Effector memory CD8-positive, alpha-beta T cell (primary cell): ENCODE measurements at regions not wholly inside any gene's neighbourhood (a gene's known extent, or its start where the extent isn't known, plus 50 kb on each side); places are given as distances from the start of the nearest gene placed in this dataset.

ENCODE experiments used
- ATAC-seq: fragments of 150-1000 bp; cut with Tn5 transposase; replicated peaks from 2 replicates; pipeline ENCODE4 v1.10.0; 2021; ENCODE audit warnings: mild to moderate bottlenecking, moderate library complexity
- DNase-seq, 3 experiments: peaks; one replicate each; pipeline ENCODE4 v3.0.0; 2021
- H3K27ac Mint-ChIP-seq, 2 donors: one replicate each; pipeline ENCODE4 v1.8.0; 2022; ENCODE audit warnings: mild to moderate bottlenecking in 2 of 2, mixed read lengths in 2 of 2, moderate library complexity in 2 of 2
- H3K27me3 Mint-ChIP-seq, 2 donors: one replicate each; pipeline ENCODE4 v1.8.0; 2022; ENCODE audit warnings: mixed read lengths in 2 of 2
- H3K36me3 Mint-ChIP-seq: one replicate; pipeline ENCODE4 v1.8.0; 2022; ENCODE audit warnings: mild to moderate bottlenecking, moderate library complexity, mixed read lengths; ENCODE audit not compliant: insufficient read depth
- H3K4me1 Mint-ChIP-seq, 2 donors: one replicate each; pipeline ENCODE4 v1.8.0; 2022; ENCODE audit warnings: low read depth in 2 of 2, mixed read lengths in 2 of 2
- H3K4me3 Mint-ChIP-seq, 2 donors: one replicate each; pipeline ENCODE4 v1.8.0; 2022; ENCODE audit warnings: mild to moderate bottlenecking in 2 of 2, mixed read lengths in 2 of 2, moderate library complexity in 2 of 2
- H3K9me3 Mint-ChIP-seq, 2 donors: one replicate each; pipeline ENCODE4 v1.8.0; 2022; ENCODE audit warnings: mixed read lengths in 2 of 2

GRCh38 chr9:78919701-78920100, 622.8 kb downstream of the PSAT1 start:
- Mint-ChIP-seq H3K4me3 (no peak overlapping the region), H3K9me3 (peaks cover 0 to 8% of the 10 kb centered on the region in 2 donors)
- DNase-seq: no peak

GRCh38 chr9:78921341-78921740, 624.4 kb downstream of the PSAT1 start:
- H3K4me3 Mint-ChIP-seq: no peak overlapping the region
- no peak for ATAC-seq
- no peaks in the 10 kb centered on the region for H3K4me1 Mint-ChIP-seq
- no peak for DNase-seq
- H3K36me3 Mint-ChIP-seq: no peaks in the 10 kb centered on the region
- no peak overlapping the region for H3K27ac Mint-ChIP-seq
- H3K9me3 Mint-ChIP-seq: peaks cover 0 to 10% of the 10 kb centered on the region in 2 donors
- H3K27me3 Mint-ChIP-seq: no peaks in the 10 kb centered on the region

More at GRCh38 chr9:78919701-78920100, 622.8 kb downstream of the PSAT1 start:
- Mint-ChIP-seq H3K36me3 (no peaks in the 10 kb centered on the region), H3K4me1 (no peaks in the 10 kb centered on the region), H3K27me3 (no peaks in the 10 kb centered on the region), H3K27ac (no peak overlapping the region)
- no peak for ATAC-seq

GRCh38 chr9:78923966-78924659, 627.2 kb downstream of the PSAT1 start:
- Mint-ChIP-seq H3K4me3 (no peak overlapping the region), H3K4me1 (no peaks in the 10 kb centered on the region), H3K9me3 (peaks cover 0 to 5% of the 10 kb centered on the region in 2 donors), H3K27me3 (no peaks in the 10 kb centered on the region), H3K27ac (no peak overlapping the region), H3K36me3 (no peaks in the 10 kb centered on the region)
- DNase-seq: no peak
- no peak for ATAC-seq

GRCh38 chr9:78927099-78927940, 630.4 kb downstream of the PSAT1 start:
- no peak overlapping the region for H3K27ac Mint-ChIP-seq
- H3K4me3 Mint-ChIP-seq: no peak overlapping the region
- no peaks in the 10 kb centered on the region for H3K27me3 Mint-ChIP-seq
- H3K4me1 Mint-ChIP-seq: no peaks in the 10 kb centered on the region
- no peak for DNase-seq
- ATAC-seq: no peak
- H3K9me3 Mint-ChIP-seq: peaks cover 0 to 5% of the 10 kb centered on the region in 2 donors
- H3K36me3 Mint-ChIP-seq: no peaks in the 10 kb centered on the region

- ATAC-seq (no peak), DNase-seq (no peak)
- Mint-ChIP-seq H3K4me3 (no peak overlapping the region), H3K27ac (no peak overlapping the region), H3K36me3 (no peaks in the 10 kb centered on the region), H3K9me3 (peaks cover 0 to 5% of the 10 kb centered on the region in 2 donors), H3K4me1 (no peaks in the 10 kb centered on the region), H3K27me3 (no peaks in the 10 kb centered on the region)
Measured at GRCh38 chr9:78928625-78929405, 631.9 kb downstream of the PSAT1 start.

- no peaks in the 10 kb centered on the region for H3K36me3 Mint-ChIP-seq
- H3K27me3 Mint-ChIP-seq: no peaks in the 10 kb centered on the region
- H3K27ac Mint-ChIP-seq: no peak overlapping the region
- ATAC-seq (no peak), DNase-seq (no peak)
- peaks cover 0 to 2% of the 10 kb centered on the region in 2 donors for H3K9me3 Mint-ChIP-seq
- H3K4me3 Mint-ChIP-seq: no peak overlapping the region
- H3K4me1 Mint-ChIP-seq: no peaks in the 10 kb centered on the region
Measured at GRCh38 chr9:78930281-78930680, 633.4 kb downstream of the PSAT1 start.

- Mint-ChIP-seq H3K4me3 (no peak overlapping the region), H3K27me3 (no peaks in the 10 kb centered on the region), H3K27ac (no peak overlapping the region), H3K36me3 (no peaks in the 10 kb centered on the region), H3K9me3 (peaks cover 0 to 8% of the 10 kb centered on the region in 2 donors), H3K4me1 (no peaks in the 10 kb centered on the region)
- ATAC-seq (no peak), DNase-seq (no peak)
Measured at GRCh38 chr9:78932849-78933627, 636.1 kb downstream of the PSAT1 start.

- Mint-ChIP-seq H3K27me3 (no peaks in the 10 kb centered on the region), H3K9me3 (peaks cover 0 to 8% of the 10 kb centered on the region in 2 donors), H3K36me3 (no peaks in the 10 kb centered on the region), H3K27ac (no peak overlapping the region), H3K4me3 (no peak overlapping the region), H3K4me1 (no peaks in the 10 kb centered on the region)
- ATAC-seq (no peak), DNase-seq (no peak)
Measured at GRCh38 chr9:78934880-78935279, 636.9 kb upstream of the TLE4 start.

GRCh38 chr9:78938821-78939220, 632.9 kb upstream of the TLE4 start:
- Mint-ChIP-seq H3K9me3 (peaks cover 2 to 9% of the 10 kb centered on the region in 2 donors), H3K4me3 (no peak overlapping the region), H3K36me3 (no peaks in the 10 kb centered on the region), H3K27ac (no peak overlapping the region), H3K27me3 (no peaks in the 10 kb centered on the region), H3K4me1 (no peaks in the 10 kb centered on the region)
- DNase-seq (no peak), ATAC-seq (no peak)

- H3K27ac Mint-ChIP-seq: no peak overlapping the region
- ATAC-seq: no peak
- H3K9me3 Mint-ChIP-seq: peaks cover 6 to 16% of the 10 kb centered on the region in 2 donors
- DNase-seq: no peak
- H3K4me1 Mint-ChIP-seq: no peaks in the 10 kb centered on the region
- H3K27me3 Mint-ChIP-seq: no peaks in the 10 kb centered on the region
- no peaks in the 10 kb centered on the region for H3K36me3 Mint-ChIP-seq
- H3K4me3 Mint-ChIP-seq: no peak overlapping the region
Measured at GRCh38 chr9:78939311-78940065, 632.3 kb upstream of the TLE4 start.

- H3K36me3 Mint-ChIP-seq: no peaks in the 10 kb centered on the region
- DNase-seq (no peak), ATAC-seq (no peak)
- H3K4me1 Mint-ChIP-seq: no peaks in the 10 kb centered on the region
- H3K27ac Mint-ChIP-seq: no peak overlapping the region
- H3K27me3 Mint-ChIP-seq: no peaks in the 10 kb centered on the region
- H3K9me3 Mint-ChIP-seq: peaks cover 7 to 17% of the 10 kb centered on the region in 2 donors
- no peak overlapping the region for H3K4me3 Mint-ChIP-seq
Measured at GRCh38 chr9:78940121-78940855, 631.5 kb upstream of the TLE4 start.

- H3K36me3 Mint-ChIP-seq: no peaks in the 10 kb centered on the region
- DNase-seq (no peak), ATAC-seq (no peak)
- no peaks in the 10 kb centered on the region for H3K27me3 Mint-ChIP-seq
- no peak overlapping the region for H3K4me3 Mint-ChIP-seq
- H3K9me3 Mint-ChIP-seq: peaks cover 13 to 16% of the 10 kb centered on the region in 2 donors
- H3K27ac Mint-ChIP-seq: no peak overlapping the region
- no peaks in the 10 kb centered on the region for H3K4me1 Mint-ChIP-seq
Measured at GRCh38 chr9:78954286-78954685, 617.5 kb upstream of the TLE4 start.
